AG09309 (cell line): ENCODE measurements at regions not wholly inside any gene's neighbourhood (a gene's known extent, or its start where the extent isn't known, plus 50 kb on each side); places are given as distances from the start of the nearest gene placed in this dataset.

Source experiments
- DNase-seq: peaks from one replicate; pipeline ENCODE4 v3.0.0-alpha.2; 2010; ENCODE audit warnings: low read depth
- H3K4me3 ChIP-seq: 2 replicates; pipeline ENCODE4 v1.5.1; 2011; ENCODE audit warnings: mild to moderate bottlenecking, low read depth, low read length, moderate library complexity; ENCODE audit not compliant: control insufficient read depth
- TF ChIP-seq, protein P1 (sequence below): IDR thresholded peaks from 2 replicates; pipeline ENCODE4 v1.5.1; 2011; ENCODE audit warnings: mild to moderate bottlenecking, low read depth, low read length, inconsistent platforms; ENCODE audit not compliant: insufficient read depth, control insufficient read depth; ENCODE audit errors: missing control alignments

DNA sequence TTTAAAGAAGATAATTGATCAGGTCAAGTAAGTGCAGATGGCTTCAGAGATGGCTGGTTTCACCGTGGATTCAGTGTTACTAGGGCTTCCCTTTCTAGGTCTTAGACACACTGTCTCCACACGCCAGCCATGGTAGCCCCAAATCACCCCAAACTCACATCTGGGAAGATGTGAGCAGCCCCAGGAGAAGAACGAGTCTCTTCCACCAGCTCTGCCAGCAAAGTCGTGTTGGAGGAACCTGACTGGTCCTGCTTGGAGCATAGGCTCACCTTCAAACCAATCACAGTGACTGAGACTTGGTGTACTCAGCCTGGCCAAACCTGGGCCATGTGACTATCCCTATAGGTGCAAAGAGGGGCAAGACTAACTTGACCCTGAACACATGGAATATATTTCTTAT is 296.7 kb downstream of the RPLP1 start:
- H3K4me3 ChIP-seq = no peak overlapping the region
- TF ChIP-seq, protein P1, sequence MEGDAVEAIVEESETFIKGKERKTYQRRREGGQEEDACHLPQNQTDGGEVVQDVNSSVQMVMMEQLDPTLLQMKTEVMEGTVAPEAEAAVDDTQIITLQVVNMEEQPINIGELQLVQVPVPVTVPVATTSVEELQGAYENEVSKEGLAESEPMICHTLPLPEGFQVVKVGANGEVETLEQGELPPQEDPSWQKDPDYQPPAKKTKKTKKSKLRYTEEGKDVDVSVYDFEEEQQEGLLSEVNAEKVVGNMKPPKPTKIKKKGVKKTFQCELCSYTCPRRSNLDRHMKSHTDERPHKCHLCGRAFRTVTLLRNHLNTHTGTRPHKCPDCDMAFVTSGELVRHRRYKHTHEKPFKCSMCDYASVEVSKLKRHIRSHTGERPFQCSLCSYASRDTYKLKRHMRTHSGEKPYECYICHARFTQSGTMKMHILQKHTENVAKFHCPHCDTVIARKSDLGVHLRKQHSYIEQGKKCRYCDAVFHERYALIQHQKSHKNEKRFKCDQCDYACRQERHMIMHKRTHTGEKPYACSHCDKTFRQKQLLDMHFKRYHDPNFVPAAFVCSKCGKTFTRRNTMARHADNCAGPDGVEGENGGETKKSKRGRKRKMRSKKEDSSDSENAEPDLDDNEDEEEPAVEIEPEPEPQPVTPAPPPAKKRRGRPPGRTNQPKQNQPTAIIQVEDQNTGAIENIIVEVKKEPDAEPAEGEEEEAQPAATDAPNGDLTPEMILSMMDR = no peak
- no peak for DNase-seq

DNA sequence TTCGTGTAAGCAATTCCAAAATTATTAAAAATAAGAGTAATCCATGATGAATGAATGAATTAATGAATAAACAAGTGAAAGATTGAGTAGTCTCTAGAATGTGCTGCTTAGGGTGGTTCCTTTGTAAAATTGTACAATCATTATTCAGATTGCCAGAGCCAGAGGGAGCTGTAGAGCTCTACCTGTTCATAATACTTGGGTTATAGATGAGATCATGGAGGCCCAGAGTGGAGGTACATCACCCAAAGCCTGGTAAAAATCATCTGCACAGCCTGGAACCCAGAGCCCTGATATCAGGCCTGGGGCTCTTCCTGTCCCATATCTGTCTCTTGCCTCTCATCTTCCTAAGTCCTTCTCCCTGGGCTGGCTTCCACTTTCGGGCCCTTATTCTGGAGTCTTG is 297.2 kb downstream of the RPLP1 start:
- no peak overlapping the region for H3K4me3 ChIP-seq
- TF ChIP-seq, protein P1 = peak; percentile 45
- DNase-seq = no peak

DNA sequence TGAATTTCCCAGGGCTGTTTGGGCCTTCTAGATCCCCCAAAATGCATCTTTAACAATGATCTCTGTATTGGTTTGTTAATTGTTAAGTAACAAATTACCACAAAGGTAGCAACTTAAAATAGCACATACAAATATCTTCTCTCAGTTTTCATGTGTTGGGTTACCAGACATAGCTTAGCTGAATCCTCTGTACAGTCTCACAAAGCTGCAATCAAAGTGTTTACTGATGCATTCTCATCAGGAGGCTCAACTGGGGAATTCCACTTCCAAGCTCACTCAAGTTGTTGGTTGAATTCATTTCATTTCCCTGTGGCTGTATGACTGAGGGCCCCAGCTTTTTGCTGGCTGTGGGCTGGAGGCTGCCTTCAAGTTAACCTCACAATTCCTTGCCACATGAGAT is 297.6 kb downstream of the RPLP1 start:
- H3K4me3 ChIP-seq = no peak overlapping the region
- TF ChIP-seq, protein P1 = no peak
- DNase-seq = no peak

DNA sequence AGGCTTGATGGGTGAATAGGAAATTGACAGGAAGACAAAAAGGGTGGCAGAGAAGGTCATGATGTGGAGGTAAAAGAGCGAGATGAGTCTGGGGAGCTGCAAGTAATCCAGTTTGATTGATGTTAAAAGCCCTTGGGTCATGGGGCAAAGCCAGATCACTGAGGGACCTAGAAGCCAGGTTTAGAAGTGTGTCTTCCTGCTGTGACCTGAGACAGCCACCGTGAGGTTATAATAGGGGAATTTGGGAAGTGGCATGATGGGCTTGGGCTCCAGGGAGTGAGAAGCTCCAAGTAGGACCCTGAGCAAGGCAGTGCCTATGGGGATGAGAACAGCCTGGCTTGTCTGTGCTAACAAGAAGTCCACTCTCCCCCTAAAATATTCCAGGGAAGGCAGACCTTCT is 298.5 kb downstream of the RPLP1 start:
- no peak overlapping the region for H3K4me3 ChIP-seq
- DNase-seq = no peak
- TF ChIP-seq, protein P1 = no peak

DNA sequence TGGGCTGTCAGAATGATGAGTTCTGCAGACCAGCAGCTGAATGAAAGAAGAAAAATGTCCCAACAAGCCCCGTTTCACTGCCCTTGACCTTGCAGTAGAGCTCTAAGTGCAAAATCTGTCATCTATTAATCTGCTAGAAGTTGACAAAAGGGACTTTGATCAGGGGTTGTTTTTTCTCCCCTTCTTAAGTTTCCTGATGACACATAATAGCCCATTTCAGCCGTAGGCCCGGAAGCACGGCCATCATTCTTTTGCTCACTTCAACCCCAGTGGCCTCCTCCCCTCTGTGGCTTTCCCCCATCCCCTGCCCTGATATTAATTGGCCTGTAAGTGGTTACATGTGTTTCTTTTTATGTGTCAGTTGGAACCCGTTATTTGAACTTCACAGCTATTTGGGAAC is 298.9 kb downstream of the RPLP1 start:
- DNase-seq = no peak
- TF ChIP-seq, protein P1 = no peak
- no peak overlapping the region for H3K4me3 ChIP-seq

DNA sequence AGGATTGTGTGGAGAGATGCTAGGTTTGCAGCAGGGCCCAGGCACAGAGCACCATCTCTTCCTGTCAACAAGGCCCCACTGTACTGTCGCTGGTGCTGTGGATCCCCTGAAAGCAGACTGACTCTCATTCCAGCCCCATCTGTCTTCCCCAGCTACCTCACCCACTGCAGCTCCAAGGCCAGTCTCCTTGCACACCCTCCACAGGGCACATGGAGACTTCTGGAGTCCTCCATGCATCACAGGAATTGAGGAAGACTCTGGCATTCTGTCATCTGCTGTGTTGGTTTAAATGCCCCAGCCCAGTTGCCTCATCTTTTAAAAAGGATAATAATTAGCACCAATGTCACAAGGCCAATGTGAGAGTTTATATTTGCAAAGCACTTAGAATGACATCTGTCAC is 301.2 kb downstream of the RPLP1 start:
- DNase-seq = no peak
- H3K4me3 ChIP-seq = no peak overlapping the region
- TF ChIP-seq, protein P1 = no peak

DNA sequence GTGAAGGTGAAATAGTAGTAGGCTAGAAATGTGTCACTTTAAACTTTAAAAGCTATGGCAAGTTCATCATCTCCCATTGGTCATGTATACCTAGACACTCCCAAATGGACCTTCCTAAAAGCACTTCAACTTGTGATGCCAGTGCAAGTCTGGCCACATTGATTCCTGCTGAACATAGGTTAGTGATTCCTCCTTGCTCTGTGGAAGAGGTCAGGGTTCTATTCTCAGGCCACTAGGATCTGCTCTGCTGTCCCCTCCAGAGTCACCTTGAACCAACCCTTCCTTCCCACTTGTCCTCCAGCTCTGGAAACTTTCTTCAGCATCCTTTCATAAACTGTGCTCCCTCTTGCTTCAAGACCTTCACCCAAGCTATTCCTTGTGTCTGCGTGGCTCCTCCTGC is 301.7 kb downstream of the RPLP1 start:
- H3K4me3 ChIP-seq = no peak overlapping the region
- TF ChIP-seq, protein P1 = no peak
- no peak for DNase-seq
